Lung (tissue), 11 donors: ENCODE measurements at regions not wholly inside any gene's neighbourhood (a gene's known extent, or its start where the extent isn't known, plus 50 kb on each side); places are given as distances from the start of the nearest gene placed in this dataset.

Experiments used
- ATAC-seq: fragments of 200-7000 bp; cut with Tn5 transposase; one replicate; pipeline ENCODE4 v1.9.1; 2020; ENCODE audit warnings: moderate number of reproducible peaks; ENCODE audit not compliant: insufficient read depth, low FRiP score
- DNase-seq, 3 donors: peaks; one replicate each; pipeline ENCODE4 v3.0.0-alpha.2; 2013 to 2017
- H3K27ac ChIP-seq, 2 donors: one replicate each; pipeline ENCODE4 v1.5.1; 2013; ENCODE audit warnings: mild to moderate bottlenecking in 2 of 2, moderate library complexity in 2 of 2, control low read depth in 1 of 2, inconsistent platforms in 1 of 2, low read depth in 1 of 2, low read length in 1 of 2
- H3K27me3 ChIP-seq, 3 donors: one replicate each; pipeline ENCODE4 v1.5.1; 2013; ENCODE audit warnings: low read length in 2 of 3; ENCODE audit not compliant: control insufficient read depth in 3 of 3, insufficient read depth in 3 of 3
- H3K36me3 ChIP-seq, 4 donors: one replicate each; pipeline ENCODE4 v1.5.1; 2013; ENCODE audit warnings: low read length in 4 of 4, mild to moderate bottlenecking in 1 of 4, moderate library complexity in 1 of 4; ENCODE audit not compliant: control insufficient read depth in 4 of 4, insufficient read depth in 4 of 4
- H3K4me1 ChIP-seq, 5 donors: one replicate each; pipeline ENCODE4 v1.5.1; 2013; ENCODE audit warnings: low read length in 5 of 5, mild to moderate bottlenecking in 2 of 5, moderate library complexity in 1 of 5; ENCODE audit not compliant: control insufficient read depth in 5 of 5, insufficient read depth in 5 of 5
- H3K4me3 ChIP-seq: one replicate; pipeline ENCODE4 v1.5.1; 2013; ENCODE audit warnings: mild to moderate bottlenecking, control low read depth, moderate library complexity
- H3K9ac ChIP-seq, 2 donors: one replicate each; pipeline ENCODE4 v1.5.1; 2013; ENCODE audit warnings: low read length in 2 of 2, control low read depth in 1 of 2; ENCODE audit not compliant: insufficient read depth in 1 of 2
- H3K9me3 ChIP-seq, 4 donors: one replicate each; pipeline ENCODE4 v1.5.1; 2013; ENCODE audit warnings: low read length in 3 of 4, mild to moderate bottlenecking in 1 of 4, moderate library complexity in 1 of 4; ENCODE audit not compliant: control insufficient read depth in 4 of 4, insufficient read depth in 3 of 4
- WGBS, 2 donors: extraction: QIAGEN DNeasy Blood & Tissue Kit; methylation state at CpG; one replicate each; pipeline ENCODE4 v1.1.7; 2013; 5-methylcytosine and 5-hydroxymethylcytosine counted together
- TF ChIP-seq, protein P1 (sequence below): IDR thresholded peaks from 2 replicates; pipeline ENCODE4 v1.5.1; 2012; ENCODE audit warnings: mild to moderate bottlenecking; ENCODE audit errors: control extremely low read depth, extremely low read depth
- donor health status: control.
- donor health status: control.
- donor health status: Bipolar disorder and iron deficiency.
- donor health status: healthy.
- donor health status: DM: yes; HTN: yes; CAD: no.

GRCh38 chr3:34065901-34066300, 267.5 kb downstream of the PDCD6IP start:
- 70 to 78% methylated on average over 2 of the region's 2 CpGs for WGBS, 2 donors
- no peaks in the 10 kb centered on the region for H3K27me3 ChIP-seq
- no peaks in the 10 kb centered on the region for H3K36me3 ChIP-seq
- ATAC-seq = no peak
- H3K4me3 ChIP-seq = no peak overlapping the region
- TF ChIP-seq, protein P1, sequence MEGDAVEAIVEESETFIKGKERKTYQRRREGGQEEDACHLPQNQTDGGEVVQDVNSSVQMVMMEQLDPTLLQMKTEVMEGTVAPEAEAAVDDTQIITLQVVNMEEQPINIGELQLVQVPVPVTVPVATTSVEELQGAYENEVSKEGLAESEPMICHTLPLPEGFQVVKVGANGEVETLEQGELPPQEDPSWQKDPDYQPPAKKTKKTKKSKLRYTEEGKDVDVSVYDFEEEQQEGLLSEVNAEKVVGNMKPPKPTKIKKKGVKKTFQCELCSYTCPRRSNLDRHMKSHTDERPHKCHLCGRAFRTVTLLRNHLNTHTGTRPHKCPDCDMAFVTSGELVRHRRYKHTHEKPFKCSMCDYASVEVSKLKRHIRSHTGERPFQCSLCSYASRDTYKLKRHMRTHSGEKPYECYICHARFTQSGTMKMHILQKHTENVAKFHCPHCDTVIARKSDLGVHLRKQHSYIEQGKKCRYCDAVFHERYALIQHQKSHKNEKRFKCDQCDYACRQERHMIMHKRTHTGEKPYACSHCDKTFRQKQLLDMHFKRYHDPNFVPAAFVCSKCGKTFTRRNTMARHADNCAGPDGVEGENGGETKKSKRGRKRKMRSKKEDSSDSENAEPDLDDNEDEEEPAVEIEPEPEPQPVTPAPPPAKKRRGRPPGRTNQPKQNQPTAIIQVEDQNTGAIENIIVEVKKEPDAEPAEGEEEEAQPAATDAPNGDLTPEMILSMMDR = no peak
- H3K27ac ChIP-seq = no peak overlapping the region
- H3K9me3 ChIP-seq = no peaks in the 10 kb centered on the region
- DNase-seq = no peak
- H3K4me1 ChIP-seq = peaks cover 0 to 3% (median 0%) of the 10 kb centered on the region in 5 donors
- no peak overlapping the region for H3K9ac ChIP-seq

- TF ChIP-seq, protein P1 = no peak
- Histone ChIP-seq H3K4me1 (peaks cover 0 to 3% (median 0%) of the 10 kb centered on the region in 5 donors), H3K36me3 (no peaks in the 10 kb centered on the region), H3K4me3 (no peak overlapping the region), H3K27ac (no peak overlapping the region), H3K9ac (no peak overlapping the region), H3K27me3 (no peaks in the 10 kb centered on the region), H3K9me3 (no peaks in the 10 kb centered on the region)
- DNase-seq = no peak
- WGBS, 2 donors = 85 to 95% methylated on average over 2 of the region's 2 CpGs
- ATAC-seq = no peak
Measured at GRCh38 chr3:34066328-34066727, 267.9 kb downstream of the PDCD6IP start.

- ATAC-seq = no peak
- H3K4me1 ChIP-seq = peaks cover 0 to 3% (median 0%) of the 10 kb centered on the region in 5 donors
- TF ChIP-seq, protein P1 = no peak
Measured at GRCh38 chr3:34066999-34067398, 268.6 kb downstream of the PDCD6IP start.

DNA sequence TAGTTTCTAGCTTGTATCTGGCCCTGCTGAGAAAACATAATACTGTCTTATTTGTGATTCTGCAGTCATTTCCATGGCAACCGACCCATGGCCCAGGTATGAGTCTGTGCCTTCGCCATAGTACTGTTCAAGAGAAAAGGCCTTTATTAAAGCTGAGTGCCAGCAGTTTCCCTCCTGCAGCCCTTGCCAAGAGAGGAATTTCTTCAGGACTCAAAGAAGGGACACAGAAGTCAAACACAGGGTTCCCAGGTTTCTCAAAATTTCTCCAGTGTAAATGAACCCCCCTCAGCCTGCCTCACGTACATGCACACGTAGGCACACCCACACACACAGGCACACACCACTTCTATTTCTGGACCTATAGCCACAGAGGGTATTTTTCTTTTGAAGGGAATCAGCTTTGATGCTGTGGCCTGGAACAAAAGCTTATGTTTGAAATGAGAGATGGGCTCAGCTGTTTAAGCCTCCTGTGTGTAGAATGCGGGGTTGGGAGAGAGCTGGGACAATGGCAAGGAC, 269.2 kb downstream of the PDCD6IP start:
- ATAC-seq = no peak
- Histone ChIP-seq H3K4me3 (no peak overlapping the region), H3K9me3 (no peaks in the 10 kb centered on the region), H3K27me3 (no peaks in the 10 kb centered on the region), H3K27ac (no peak overlapping the region), H3K36me3 (no peaks in the 10 kb centered on the region), H3K9ac (no peak overlapping the region), H3K4me1 (peaks cover 0 to 3% (median 0%) of the 10 kb centered on the region in 5 donors)
- peak in 1 of 3 donors; percentile 2 for DNase-seq
- TF ChIP-seq, protein P1 = no peak
- WGBS, 2 donors = 69 to 80% methylated on average over 5 of the region's 5 CpGs

More at GRCh38 chr3:34066999-34067398, 268.6 kb downstream of the PDCD6IP start:
- Histone ChIP-seq H3K9ac (no peak overlapping the region), H3K4me3 (no peak overlapping the region), H3K27ac (no peak overlapping the region), H3K9me3 (no peaks in the 10 kb centered on the region), H3K36me3 (no peaks in the 10 kb centered on the region), H3K27me3 (no peaks in the 10 kb centered on the region)
- DNase-seq = no peak
- WGBS, 2 donors = 38 to 55% methylated on average over 2 of the region's 2 CpGs
